Ovary (tissue), 7 donors: ENCODE measurements at regions not wholly inside any gene's neighbourhood (a gene's known extent, or its start where the extent isn't known, plus 50 kb on each side); places are given as distances from the start of the nearest gene placed in this dataset.

Experiments
- DNase-seq, 5 donors: peaks; one replicate each; pipeline ENCODE4 v3.0.0-alpha.2; 2019 to 2020
- H3K27ac ChIP-seq, 2 donors: fragments of 200-600 bp; one replicate each; pipeline versions ENCODE4 v1.5.1 to v1.8.0; 2019 to 2022
- H3K27me3 ChIP-seq: fragments of 200-600 bp; one replicate; pipeline ENCODE4 v1.8.0; 2022
- H3K36me3 ChIP-seq: fragments of 200-600 bp; sonication (generic); one replicate; pipeline ENCODE4 v1.5.1; 2019
- H3K4me1 ChIP-seq: one replicate; pipeline ENCODE4 v1.8.1; 2013; ENCODE audit warnings: mild to moderate bottlenecking, moderate library complexity; ENCODE audit not compliant: insufficient read depth
- H3K4me3 ChIP-seq: fragments of 200-600 bp; sonication (generic); one replicate; pipeline ENCODE4 v1.5.1; 2017
- H3K9me3 ChIP-seq, 2 donors: fragments of 200-600 bp in 1 of 2; sonication (generic) in 1 of 2; one replicate each; pipeline versions ENCODE4 v1.5.1 to v1.8.1; 2013 to 2019; ENCODE audit warnings: mild to moderate bottlenecking in 1 of 2, moderate library complexity in 1 of 2
- EP300 ChIP-seq: sonication (generic); formaldehyde crosslinking; IDR thresholded peaks from one replicate; pipeline ENCODE4 v1.6.1; 2017; ENCODE audit warnings: antibody characterized with exemption
- POLR2A ChIP-seq: fragments of 450-650 bp; IDR thresholded peaks from one replicate; pipeline ENCODE4 v1.6.1; 2017; ENCODE audit warnings: antibody characterized with exemption, mild to moderate bottlenecking, moderate library complexity
- WGBS, 3 donors: extraction: QIAGEN DNeasy Blood & Tissue Kit in 1 of 3; methylation state at CpG; one replicate each; pipeline versions ENCODE4 v1.1.5 to v1.1.7; 2013 to 2017; 5-methylcytosine and 5-hydroxymethylcytosine counted together
- intact Hi-C, 4 donors: fragments of 100-400 bp; cut with DNase I; formaldehyde crosslinking; loops; one replicate each; pipeline versions ENCODE4 v1.11.0 to v1.15.1; 2022 to 2023
- TF ChIP-seq, protein P1 (sequence below), 3 donors: fragments of 450-650 bp in 2 of 3; fragments of 200-600 bp in 1 of 3; IDR thresholded peaks; one replicate each; pipeline versions ENCODE4 v1.5.1 to v1.8.0; 2016 to 2022; ENCODE audit warnings: antibody characterized with exemption in 3 of 3, mild to moderate bottlenecking in 1 of 3
- donor health status: DM: no; HTN: no; CAD: no; lungs with moderate emphysema.
- donor health status: DM: no; HTN: no; CAD: no.
- donor health status: Bipolar disorder and iron deficiency.
- donor health status: DM: no; HTN: no; CAD: no.
- donor health status: DM: yes; HTN: yes; CAD: no.

DNA sequence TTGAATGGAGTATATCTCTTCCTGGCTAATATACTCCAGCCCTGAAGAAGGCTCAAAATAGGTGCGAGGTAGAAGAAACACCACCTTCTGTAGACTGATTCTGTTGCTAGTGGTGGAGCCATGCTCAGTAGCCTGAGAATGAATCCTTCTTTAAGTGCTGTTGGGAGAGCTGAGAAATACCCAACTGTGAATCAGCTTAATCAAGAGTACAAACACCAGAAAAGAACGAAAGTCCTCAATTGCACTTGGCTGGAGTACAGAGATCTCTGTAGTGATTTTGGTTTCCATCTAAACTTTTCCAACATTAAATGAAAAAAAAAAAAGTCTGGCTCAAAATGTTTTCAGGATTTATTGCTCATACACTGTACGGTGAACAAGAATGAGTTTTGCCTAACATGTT lies 619.1 kb downstream of the METTL15 start:
- no peaks in the 10 kb centered on the region for H3K4me1 ChIP-seq
- DNase-seq = no peak
- H3K27me3 ChIP-seq = no peaks in the 10 kb centered on the region
- no peak overlapping the region for H3K27ac ChIP-seq
- H3K36me3 ChIP-seq = no peaks in the 10 kb centered on the region
- intact Hi-C loops = no loop called here
- TF ChIP-seq EP300 (no peak), POLR2A (no peak)
- TF ChIP-seq, protein P1, sequence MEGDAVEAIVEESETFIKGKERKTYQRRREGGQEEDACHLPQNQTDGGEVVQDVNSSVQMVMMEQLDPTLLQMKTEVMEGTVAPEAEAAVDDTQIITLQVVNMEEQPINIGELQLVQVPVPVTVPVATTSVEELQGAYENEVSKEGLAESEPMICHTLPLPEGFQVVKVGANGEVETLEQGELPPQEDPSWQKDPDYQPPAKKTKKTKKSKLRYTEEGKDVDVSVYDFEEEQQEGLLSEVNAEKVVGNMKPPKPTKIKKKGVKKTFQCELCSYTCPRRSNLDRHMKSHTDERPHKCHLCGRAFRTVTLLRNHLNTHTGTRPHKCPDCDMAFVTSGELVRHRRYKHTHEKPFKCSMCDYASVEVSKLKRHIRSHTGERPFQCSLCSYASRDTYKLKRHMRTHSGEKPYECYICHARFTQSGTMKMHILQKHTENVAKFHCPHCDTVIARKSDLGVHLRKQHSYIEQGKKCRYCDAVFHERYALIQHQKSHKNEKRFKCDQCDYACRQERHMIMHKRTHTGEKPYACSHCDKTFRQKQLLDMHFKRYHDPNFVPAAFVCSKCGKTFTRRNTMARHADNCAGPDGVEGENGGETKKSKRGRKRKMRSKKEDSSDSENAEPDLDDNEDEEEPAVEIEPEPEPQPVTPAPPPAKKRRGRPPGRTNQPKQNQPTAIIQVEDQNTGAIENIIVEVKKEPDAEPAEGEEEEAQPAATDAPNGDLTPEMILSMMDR (IDR thresholded peaks at IDR 0.05) = no peak
- H3K4me3 ChIP-seq = no peak overlapping the region
- no peaks in the 10 kb centered on the region for H3K9me3 ChIP-seq
- 61 to 76% (median 75%) methylated on average over 3 of the region's 3 CpGs for WGBS, 3 donors

DNA sequence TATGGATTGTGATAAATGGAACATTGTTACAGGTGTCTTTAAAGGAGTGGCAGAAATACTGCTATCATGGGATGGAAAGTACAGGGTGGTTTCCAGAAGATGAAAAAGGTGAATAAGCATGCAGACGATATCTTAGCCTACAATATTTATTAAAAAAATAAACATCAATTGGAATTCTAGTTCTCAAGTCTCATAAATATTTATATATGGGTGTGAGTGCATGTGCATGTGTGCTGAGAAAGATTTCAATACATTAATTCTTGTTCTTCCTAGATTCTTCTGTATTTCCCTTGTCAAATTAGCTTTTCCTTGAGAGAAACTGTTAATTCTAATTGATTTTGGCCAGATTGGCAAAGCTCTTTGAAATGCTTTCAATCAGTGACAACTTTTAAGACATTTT lies 618.2 kb downstream of the METTL15 start:
- Histone ChIP-seq H3K4me3 (no peak overlapping the region), H3K27me3 (no peaks in the 10 kb centered on the region), H3K27ac (no peak overlapping the region), H3K36me3 (no peaks in the 10 kb centered on the region), H3K9me3 (no peaks in the 10 kb centered on the region), H3K4me1 (no peaks in the 10 kb centered on the region)
- 43 to 64% (median 57%) methylated on average over 1 of the region's 1 CpG for WGBS, 3 donors
- no peak for DNase-seq
- intact Hi-C loops = no loop called here
- TF ChIP-seq POLR2A (no peak), EP300 (no peak)
- TF ChIP-seq, protein P1 (IDR thresholded peaks at IDR 0.05) = no peak

DNA sequence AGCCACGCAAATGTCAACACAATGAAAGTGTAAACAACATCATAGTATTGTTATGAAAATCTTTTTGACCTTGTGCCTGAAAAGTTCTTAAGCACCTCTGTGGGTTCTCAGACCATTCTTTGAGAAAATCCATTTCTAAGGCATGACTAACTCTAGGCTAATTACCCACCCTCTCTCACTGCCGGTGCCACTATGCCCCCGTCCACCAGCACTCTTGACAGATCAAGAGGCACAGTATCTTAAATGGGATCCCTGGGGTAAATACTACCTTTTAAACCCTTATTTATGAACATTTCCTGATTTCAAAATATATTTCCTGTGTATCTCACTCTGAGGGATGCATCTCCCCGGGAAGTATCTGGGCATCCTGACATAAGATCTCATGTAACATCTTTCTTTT lies 607.5 kb downstream of the METTL15 start:
- TF ChIP-seq, protein P1 (IDR thresholded peaks at IDR 0.05) = no peak
- TF ChIP-seq POLR2A = no peak
- no peak for TF ChIP-seq EP300
- DNase-seq = no peak
- Histone ChIP-seq H3K9me3 (no peaks in the 10 kb centered on the region), H3K27ac (no peak overlapping the region), H3K27me3 (no peaks in the 10 kb centered on the region), H3K4me1 (no peaks in the 10 kb centered on the region), H3K4me3 (no peak overlapping the region), H3K36me3 (no peaks in the 10 kb centered on the region)
- intact Hi-C loops = no loop called here
- WGBS, 3 donors = 77 to 84% (median 83%) methylated on average over 4 of the region's 4 CpGs

DNA sequence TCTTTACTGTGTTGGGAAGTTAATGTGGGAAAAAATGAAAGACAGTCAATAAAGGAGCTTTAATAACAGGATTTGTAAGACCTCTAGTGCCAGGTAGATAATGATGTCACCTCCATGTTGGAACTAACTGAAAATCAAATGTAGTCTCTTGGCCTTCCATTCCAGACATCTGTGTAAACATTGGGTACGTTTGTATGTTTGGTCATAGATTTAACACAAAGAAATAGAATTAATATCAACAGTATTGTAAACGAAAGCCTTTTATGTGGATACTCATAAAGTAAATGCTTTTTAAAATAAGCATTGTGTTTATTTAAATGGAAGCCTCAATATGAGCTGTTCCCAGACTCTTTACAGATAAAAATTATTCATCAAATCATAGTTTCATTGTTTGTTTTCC lies 605.7 kb downstream of the METTL15 start:
- Histone ChIP-seq H3K36me3 (no peaks in the 10 kb centered on the region), H3K27me3 (no peaks in the 10 kb centered on the region), H3K9me3 (no peaks in the 10 kb centered on the region), H3K4me3 (no peak overlapping the region), H3K4me1 (no peaks in the 10 kb centered on the region), H3K27ac (no peak overlapping the region)
- DNase-seq = no peak
- 11 to 27% (median 16%) methylated on average over 2 of the region's 2 CpGs for WGBS, 3 donors
- intact Hi-C loops = no loop called here
- TF ChIP-seq, protein P1 (IDR thresholded peaks at IDR 0.05) = no peak
- TF ChIP-seq EP300 (no peak), POLR2A (no peak)

DNA sequence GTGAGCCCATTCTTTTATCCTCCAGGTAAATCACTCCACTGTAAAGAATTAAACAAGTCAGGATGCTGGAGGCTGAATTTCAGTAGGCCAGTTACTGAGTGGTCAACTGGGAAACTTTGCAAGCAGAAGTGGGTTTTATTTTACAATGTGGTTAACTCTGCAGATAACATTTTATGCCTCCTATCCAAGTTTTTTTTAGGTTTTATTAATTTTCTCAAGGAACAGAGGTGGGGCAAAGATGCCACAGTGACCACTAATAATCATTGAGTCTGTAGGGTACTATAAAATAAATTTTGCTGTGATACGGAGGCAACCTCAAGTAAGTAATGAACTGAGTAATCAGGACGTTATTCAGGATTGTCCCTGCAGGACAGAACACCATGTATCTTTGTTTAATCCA lies 599.9 kb downstream of the METTL15 start:
- WGBS, 3 donors = 70 to 80% (median 76%) methylated on average over 2 of the region's 2 CpGs
- H3K9me3 ChIP-seq = no peaks in the 10 kb centered on the region
- no peak for DNase-seq

More for the DNA sequence above, 599.9 kb downstream of the METTL15 start:
- Histone ChIP-seq H3K27ac (no peak overlapping the region), H3K27me3 (no peaks in the 10 kb centered on the region), H3K36me3 (no peaks in the 10 kb centered on the region), H3K4me3 (no peak overlapping the region), H3K4me1 (no peaks in the 10 kb centered on the region)
- TF ChIP-seq, protein P1 (IDR thresholded peaks at IDR 0.05) = no peak
- no peak for TF ChIP-seq EP300
- TF ChIP-seq POLR2A = no peak
- intact Hi-C loops = no loop called here
